GM18508 (cell line): ENCODE measurements at regions not wholly inside any gene's neighbourhood (a gene's known extent, or its start where the extent isn't known, plus 50 kb on each side); places are given as distances from the start of the nearest gene placed in this dataset.

Source experiments
- ATAC-seq: cut with Tn5 transposase; IDR thresholded peaks from one replicate; pipeline ENCODE4 v1.9.1; 2021; ENCODE audit warnings: moderate number of reproducible peaks; ENCODE audit not compliant: insufficient read depth, unreplicated experiment

- ATAC-seq = no peak
These were observed 90.1 kb upstream of the PIK3CG start for GRCh38 chr7:106774768-106775551.

DNA sequence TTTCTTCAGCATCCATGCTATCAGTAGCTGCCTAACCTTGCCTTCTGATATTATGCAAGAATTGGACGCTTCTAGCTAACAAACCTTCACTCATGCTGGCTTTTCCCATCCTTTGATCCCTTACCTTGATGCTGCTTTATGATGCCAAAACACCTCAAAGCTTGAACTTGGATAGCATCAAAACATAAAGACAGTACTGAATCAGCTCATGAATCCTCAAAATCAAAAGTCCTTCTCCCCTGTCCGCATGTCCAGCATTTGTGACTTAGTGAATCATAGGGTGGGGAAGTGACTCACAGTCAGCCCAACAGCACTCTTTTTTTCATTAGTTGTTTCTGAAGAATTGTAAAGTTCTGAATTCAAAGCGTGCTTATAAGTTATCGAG lies 89.5 kb upstream of the PIK3CG start:
- ATAC-seq = no peak

DNA sequence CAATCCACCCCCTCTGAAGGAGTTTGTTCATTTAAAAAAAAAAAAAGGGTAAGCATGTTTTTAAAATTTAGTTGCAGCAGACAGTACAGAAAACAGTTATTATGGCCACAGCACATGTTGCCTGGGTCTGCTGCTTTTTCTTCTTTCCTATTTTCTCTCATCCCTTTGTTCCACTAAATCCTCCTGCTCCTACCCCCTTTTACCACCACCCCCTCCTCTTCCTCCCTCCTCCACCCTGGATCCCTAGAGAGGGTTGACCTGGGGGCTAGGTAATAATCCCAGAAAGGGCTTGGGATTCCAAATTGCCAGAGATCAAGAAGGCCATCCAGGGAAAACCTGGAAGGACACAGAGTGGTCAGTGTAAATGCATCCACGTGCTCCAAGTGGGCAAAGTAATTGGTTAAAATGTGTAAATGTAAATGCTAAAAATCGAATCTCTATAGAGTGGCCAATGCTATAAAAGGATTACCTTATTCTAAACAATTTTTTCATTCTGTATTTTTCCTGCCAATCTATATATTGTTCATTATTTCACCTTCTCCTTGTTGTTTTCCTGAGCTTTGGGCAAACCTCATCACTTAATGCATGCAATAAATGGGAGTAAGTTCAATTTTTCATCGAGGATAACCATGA lies 89.0 kb upstream of the PIK3CG start:
- no peak for ATAC-seq

- ATAC-seq = no peak
These were observed 88.3 kb upstream of the PIK3CG start for GRCh38 chr7:106776618-106777347.

DNA sequence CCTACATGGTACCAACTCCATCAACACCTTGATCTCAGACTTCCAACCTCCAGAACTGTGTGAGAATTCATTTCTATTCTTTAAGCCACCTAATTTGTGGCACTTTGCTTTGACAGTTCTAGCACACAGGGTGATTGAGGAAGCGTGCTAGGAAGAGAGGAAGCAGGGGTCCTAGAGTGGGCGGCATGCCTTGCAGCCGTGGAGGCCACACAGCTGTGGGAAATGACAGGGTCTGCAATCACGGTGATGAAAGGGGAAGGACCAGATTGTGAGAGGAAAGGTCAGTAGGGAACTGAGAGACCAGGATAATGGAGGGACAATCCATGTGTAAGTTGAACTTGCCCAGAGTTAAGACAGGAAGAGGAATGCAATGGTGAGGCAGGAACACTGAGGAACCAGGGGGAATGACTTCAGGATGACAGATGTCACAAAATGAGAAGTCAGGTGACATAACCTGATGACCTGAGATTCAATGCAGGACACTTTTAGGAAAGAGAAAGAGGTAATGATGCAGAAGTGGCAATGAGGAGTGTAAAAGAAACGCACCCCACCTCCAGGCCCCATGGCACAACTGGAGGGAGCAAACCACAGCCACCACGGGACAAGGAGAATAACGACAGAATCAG lies 87.3 kb upstream of the PIK3CG start:
- no peak for ATAC-seq

- ATAC-seq = no peak
These were observed 86.3 kb upstream of the PIK3CG start for GRCh38 chr7:106778656-106779250.

DNA sequence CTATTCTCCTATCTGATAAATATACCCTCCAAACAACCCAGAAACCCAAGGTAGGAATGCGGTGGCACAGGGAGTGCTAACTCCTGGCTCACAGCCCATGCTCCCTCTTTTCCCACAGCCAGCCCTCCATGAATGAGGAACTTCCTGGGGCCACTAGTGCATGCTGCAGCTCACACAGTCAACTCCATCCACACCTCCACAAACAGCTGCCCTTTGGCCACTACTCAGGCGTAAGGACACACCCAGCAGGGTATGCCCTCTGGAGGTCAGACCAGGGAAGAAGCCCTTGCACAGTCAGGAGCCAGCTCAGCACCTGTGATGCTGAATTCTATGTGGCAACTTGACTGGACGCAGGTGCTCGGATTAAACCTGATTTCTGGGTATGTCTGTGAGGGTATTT lies 85.2 kb upstream of the PIK3CG start:
- no peak for ATAC-seq

GRCh38 chr7:106781007-106781406 lies 84.1 kb upstream of the PIK3CG start:
- ATAC-seq = no peak

DNA sequence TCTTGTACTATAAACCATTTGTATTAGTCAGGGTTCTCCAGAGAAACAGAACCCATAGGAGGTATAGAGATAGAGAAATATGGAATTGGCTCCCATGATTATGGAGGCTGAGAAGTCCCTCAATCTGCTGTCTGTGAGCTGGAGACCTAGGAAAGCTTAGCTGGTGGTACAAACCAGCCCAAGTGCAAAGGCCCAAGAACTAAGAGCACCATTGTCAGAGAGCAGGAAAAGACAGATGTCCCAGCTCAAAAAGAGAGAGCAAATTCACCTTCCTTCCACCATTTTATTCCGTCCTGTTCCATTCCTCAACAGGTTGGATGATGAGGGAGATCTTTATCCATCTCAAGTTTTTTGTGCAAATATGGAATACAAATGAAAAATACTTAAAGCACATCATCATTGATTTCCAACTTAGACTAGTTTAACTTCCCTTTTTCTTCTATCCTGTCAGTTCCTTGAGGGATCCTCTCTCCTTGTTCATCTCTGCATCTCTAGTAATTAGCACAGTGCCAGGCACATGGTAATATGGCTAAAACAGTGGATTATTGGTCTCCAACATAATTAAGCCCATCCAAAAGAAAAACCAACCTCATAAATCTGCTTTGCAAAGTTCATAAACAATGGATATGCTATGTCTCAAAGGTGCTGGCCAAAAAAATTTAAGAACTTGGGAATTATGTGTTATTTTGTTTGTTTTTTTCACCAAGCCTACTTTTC lies 83.1 kb upstream of the PIK3CG start:
- no peak for ATAC-seq

DNA sequence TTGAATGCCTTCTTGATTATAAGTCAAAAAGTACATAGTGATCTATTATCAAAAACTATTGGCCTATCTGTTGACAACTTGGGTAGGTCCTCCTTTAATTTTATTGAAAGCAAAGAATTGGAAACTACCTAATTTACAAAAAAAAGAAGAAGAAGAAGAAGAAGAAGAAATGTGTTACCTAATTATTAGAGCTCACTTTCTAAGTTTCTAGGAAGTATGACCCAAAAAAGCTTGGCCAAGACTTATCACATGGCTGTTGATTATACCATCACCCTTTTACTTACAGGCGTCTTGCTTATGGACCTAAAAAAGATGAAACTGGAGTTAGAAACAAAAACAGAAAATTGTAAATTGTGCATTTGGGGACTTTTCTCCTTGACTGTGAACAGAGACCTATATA lies 81.8 kb upstream of the PIK3CG start:
- ATAC-seq = no peak

- ATAC-seq = no peak
These were observed 76.4 kb upstream of the PIK3CG start for GRCh38 chr7:106788637-106789036.

GRCh38 chr7:106791526-106791925 lies 73.6 kb upstream of the PIK3CG start:
- ATAC-seq = no peak

DNA sequence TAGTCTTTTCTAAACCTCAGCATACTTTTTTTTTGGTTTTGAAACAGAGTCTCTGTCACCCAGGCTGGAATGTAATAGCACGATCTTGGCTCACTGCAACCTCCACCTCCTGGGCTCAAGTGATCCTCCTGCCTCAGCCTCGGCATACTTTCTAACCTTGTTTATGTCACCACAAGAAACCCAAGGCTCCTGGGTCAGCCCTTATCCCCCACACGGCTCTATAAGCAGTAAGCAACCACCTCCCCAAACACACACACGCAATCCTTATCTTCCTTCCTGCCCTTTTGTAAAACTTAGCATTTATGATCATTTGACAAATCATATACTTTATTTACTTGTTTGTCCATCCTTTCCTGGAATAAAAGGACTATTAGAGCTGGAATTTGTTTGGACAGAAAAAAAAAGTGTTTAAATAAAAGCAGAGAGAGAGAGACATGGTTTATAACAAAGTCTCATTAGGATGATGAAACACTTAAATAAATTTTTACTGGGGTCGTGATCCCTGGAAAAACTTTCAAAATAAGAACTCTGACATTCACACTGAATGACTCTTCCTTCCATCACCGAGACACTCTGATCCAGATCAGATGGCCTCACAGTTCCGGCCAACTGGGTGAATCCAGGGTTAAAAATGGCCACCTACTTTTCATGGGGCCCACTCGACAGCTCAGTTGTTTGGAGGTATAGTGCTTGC lies 72.7 kb upstream of the PIK3CG start:
- no peak for ATAC-seq

DNA sequence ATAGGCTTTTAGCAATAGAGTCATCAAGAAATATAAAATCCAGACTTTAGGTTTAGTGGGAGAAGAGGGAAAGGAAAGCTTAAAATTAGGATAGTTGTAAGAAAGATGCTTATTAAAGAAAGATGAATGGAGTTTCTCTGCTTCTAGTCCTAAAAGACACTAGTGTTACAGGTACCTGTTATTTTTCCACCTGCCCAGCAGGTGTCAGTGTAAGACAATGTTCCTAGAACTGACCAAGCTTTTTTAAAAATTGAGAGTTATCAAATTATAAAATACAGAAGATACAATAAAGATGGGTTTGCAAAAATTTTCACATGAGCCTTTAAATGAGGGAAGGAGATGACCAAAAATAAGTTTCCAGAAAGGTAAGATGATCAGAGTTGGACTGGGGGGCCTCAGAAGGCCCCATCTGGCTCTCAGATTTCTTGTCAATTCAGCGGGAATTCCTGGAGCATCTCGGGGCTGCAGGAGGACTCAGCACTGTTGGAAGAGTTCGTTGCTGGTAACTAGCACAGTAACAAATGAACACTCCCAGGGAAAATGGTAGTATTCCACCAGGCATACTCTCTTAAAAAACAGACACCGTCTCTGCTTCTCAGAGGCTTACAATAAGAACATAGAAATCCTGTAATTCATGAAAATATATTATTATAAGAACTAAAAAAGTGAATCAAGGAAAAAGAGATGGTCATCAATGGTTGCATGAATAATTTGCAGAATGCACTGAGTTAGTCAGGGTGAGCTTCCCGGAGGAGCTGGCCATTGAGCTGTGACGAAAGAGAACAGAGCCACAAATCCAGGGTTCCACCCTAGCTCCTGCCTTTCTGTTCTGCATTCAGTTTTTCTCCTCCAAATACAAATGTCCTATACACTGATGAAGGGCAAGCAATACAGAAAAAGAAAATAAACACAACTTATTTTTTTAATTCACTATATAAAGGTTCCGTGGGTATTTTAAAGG lies 71.8 kb upstream of the PIK3CG start:
- ATAC-seq = no peak

DNA sequence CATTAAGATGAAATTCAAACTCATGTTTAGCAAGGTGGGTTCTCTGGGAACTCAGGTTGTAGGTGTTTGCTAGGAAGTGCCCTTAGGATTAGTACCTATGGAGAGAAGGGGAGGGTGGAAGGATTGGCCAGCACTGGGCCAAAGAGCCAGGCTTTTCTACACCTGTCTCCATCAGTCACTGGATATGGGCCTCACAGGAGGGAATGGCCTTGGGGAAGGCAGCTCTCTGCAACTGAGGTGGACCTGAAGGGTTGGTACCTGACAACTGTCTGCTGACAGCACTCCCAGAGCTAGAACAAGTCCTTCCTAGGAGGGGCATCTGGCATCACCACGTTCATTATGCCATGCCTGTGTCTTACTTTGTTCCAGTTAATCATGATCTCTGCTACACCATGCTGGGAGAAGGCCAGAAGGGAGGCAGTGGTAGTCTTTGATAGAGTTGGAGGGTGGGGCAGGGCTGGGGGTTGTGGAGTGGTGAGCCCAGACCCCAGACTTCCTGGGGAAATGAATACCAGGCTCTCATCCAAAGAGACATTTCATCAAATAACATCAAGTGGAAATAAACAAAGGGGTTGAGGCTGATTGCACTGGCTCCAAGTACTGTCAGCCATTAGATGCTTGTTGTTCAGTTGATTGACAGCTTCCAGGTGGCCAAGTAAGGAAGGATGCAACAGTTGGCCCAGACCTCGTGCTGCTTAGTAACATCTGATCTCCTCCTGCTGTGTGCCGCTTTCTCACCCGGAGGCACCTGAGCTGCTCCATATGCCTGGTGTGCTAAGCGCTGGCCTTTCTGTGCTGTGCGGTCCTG lies 70.6 kb upstream of the PIK3CG start:
- no peak for ATAC-seq

- ATAC-seq = no peak
These were observed 69.8 kb upstream of the PIK3CG start for GRCh38 chr7:106795084-106795876.

GRCh38 chr7:106795877-106796231 lies 69.2 kb upstream of the PIK3CG start:
- no peak for ATAC-seq
